ENCODE measurements at regions not wholly inside any gene's neighbourhood (a gene's known extent, or its start where the extent isn't known, plus 50 kb on each side); places are given as distances from the start of the nearest gene placed in this dataset.

GRCh38 chr20:20783450-20783849 lies 71.0 kb upstream of the RALGAPA2 start (continued):
- no peak for TF ChIP-seq PATZ1 (CRISPR knock-in tag; IDR thresholded peaks at IDR 0.05; ENCODE audit: borderline replicate concordance)

- ATAC-seq (no peak), DNase-seq (ENCODE audit: extremely low read depth in 1 of 4, low spot score in 3 of 4) (no peak), FAIRE-seq (no peak)
- 0% methylated on average over 1 of the region's 1 CpG for WGBS (ENCODE audit: insufficient coverage, low coverage, missing lambda C conversion rate)
- no peak overlapping the region for H3K9ac ChIP-seq (ENCODE audit: insufficient read depth in 1 of 2, low read depth in 2 of 2, low read length in 2 of 2)
- no peak overlapping the region for H3K27ac ChIP-seq (ENCODE audit: extremely low read depth, low read depth, low read length)
- H3K4me1 ChIP-seq (replicated peaks in 1 of 2; ENCODE audit: control insufficient read depth in 2 of 2, insufficient read depth in 2 of 2, low read length in 2 of 2): no peaks in the 10 kb centered on the region
- intact Hi-C loops (cut with micrococcal nuclease): no loop called here
- no peak overlapping the region for H3K4me2 ChIP-seq (ENCODE audit: insufficient read depth, low read length)
- BruUV-seq (replicated peaks): no TSS peak
- CTCF ChIA-PET (ENCODE audit: low intra/inter-chr PET ratio): no interaction called here
- H3K9me1 ChIP-seq (ENCODE audit: control insufficient read depth, insufficient read depth, low read length): no peaks in the 10 kb centered on the region
- no peak overlapping the region for H2AFZ ChIP-seq (ENCODE audit: low read depth, low read length)
- TF ChIP-seq SMAD1 (IDR thresholded peaks at IDR 0.05; ENCODE audit: low read depth, low read length, partially characterized antibody): no peak
- TF ChIP-seq ZNF282 (CRISPR knock-in tag; IDR thresholded peaks at IDR 0.05): no peak
- TF ChIP-seq GTF2A2 (tag; IDR thresholded peaks at IDR 0.05): no peak
- TF ChIP-seq POLR2AphosphoS5 (IDR thresholded peaks at IDR 0.05; ENCODE audit: control insufficient read depth, insufficient read depth, low read depth, low read length): no peak
- no peak for TF ChIP-seq SOX6 (IDR thresholded peaks at IDR 0.05)
- TF ChIP-seq KLF1 (tag; IDR thresholded peaks at IDR 0.05): no peak
- TF ChIP-seq RNF219 (CRISPR knock-in tag; IDR thresholded peaks at IDR 0.05): no peak
- no peak for TF ChIP-seq ZNF407 (IDR thresholded peaks at IDR 0.05; ENCODE audit: low read depth)
- no peaks in the 10 kb centered on the region for H3K79me2 ChIP-seq (ENCODE audit: control insufficient read depth, insufficient read depth, low read length)
- H3K36me3 ChIP-seq (ENCODE audit: control insufficient read depth, insufficient read depth, low read length): no peaks in the 10 kb centered on the region
- H4K20me1 ChIP-seq (replicated peaks; ENCODE audit: control insufficient read depth, insufficient read depth, low read length): no peaks in the 10 kb centered on the region
- in situ Hi-C loops (cut with MboI): no loop called here
- no peak overlapping the region for H3K4me3 ChIP-seq
- peaks cover 0 to 8% of the 10 kb centered on the region in 2 experiments; a peak in 2 of 5 replicates for H3K27me3 ChIP-seq (ENCODE audit: control insufficient read depth in 2 of 2, insufficient read depth in 2 of 2, low read length in 2 of 2)
- POLR2A ChIA-PET: no interaction called here
- H3K9me3 ChIP-seq (replicated peaks; ENCODE audit: control insufficient read depth, insufficient read depth, low read depth, low read length): no peaks in the 10 kb centered on the region
Observed at GRCh38 chr20:20782755-20783154, 70.3 kb upstream of the RALGAPA2 start.

All from K562 (cell line).